Activated naive CD4-positive, alpha-beta T cell treated with anti-CD3 and anti-CD28 coated beads, Interleukin-2, amount 50 U/mL, for 72 hours (primary cell): ENCODE measurements at regions not wholly inside any gene's neighbourhood (a gene's known extent, or its start where the extent isn't known, plus 50 kb on each side); places are given as distances from the start of the nearest gene placed in this dataset.
A peak's percentile ranks its signal among the peaks of the same experiment; 100 is the strongest.
"Not testable (repeated sequence)": the region's sequence is repeated elsewhere in the genome, so short reads cannot be mapped to it uniquely, and the experiment has no call there.

Source experiments
- ATAC-seq, 2 donors: fragments of 150-1000 bp; cut with Tn5 transposase; 2 replicates each; pipeline ENCODE4 v1.10.0; 2021; ENCODE audit warnings: mild to moderate bottlenecking in 2 of 2, moderate library complexity in 2 of 2
- DNase-seq, 2 donors: peaks; one replicate each; pipeline ENCODE4 v3.0.0; 2021 to 2022; ENCODE audit warnings: low spot score in 2 of 2
- H3K27ac Mint-ChIP-seq, 2 donors: one replicate each; pipeline ENCODE4 v1.8.0; 2022; ENCODE audit warnings: mild to moderate bottlenecking in 2 of 2, mixed read lengths in 2 of 2
- H3K36me3 Mint-ChIP-seq, 2 donors: one replicate each; pipeline ENCODE4 v1.8.0; 2022; ENCODE audit warnings: mixed read lengths in 2 of 2
- H3K9me3 Mint-ChIP-seq, 2 donors: one replicate each; pipeline ENCODE4 v1.8.0; 2022; ENCODE audit warnings: mixed read lengths in 2 of 2

DNA sequence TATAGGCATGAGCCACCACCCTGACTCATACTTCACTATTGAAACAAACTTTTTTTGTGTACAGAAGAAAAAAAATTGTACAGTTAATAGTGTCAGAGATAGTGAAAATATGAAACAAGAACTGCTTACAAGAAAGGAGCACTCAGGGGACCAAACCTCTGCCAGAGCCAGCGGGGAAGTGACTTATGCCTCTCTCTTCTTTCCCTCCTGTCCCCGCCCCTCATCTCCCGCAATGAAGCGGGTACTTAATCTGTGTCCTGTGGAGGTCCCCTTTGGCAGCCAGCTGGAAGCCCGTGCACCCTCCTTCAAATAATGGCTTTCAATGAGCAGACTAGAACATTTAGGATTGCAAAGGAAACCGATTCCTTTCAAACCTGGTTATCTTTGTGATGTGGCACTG, 51.5 kb downstream of the PPIAL4A start:
- peak overlapping the region; percentile 94 to 98 for H3K27ac Mint-ChIP-seq
- not testable (repeated sequence) for H3K9me3 Mint-ChIP-seq, H3K36me3 Mint-ChIP-seq
- DNase-seq (peak in 1 of 2 donors; percentile 18), ATAC-seq (peak in 1 of 2 donors; percentile 1)

DNA sequence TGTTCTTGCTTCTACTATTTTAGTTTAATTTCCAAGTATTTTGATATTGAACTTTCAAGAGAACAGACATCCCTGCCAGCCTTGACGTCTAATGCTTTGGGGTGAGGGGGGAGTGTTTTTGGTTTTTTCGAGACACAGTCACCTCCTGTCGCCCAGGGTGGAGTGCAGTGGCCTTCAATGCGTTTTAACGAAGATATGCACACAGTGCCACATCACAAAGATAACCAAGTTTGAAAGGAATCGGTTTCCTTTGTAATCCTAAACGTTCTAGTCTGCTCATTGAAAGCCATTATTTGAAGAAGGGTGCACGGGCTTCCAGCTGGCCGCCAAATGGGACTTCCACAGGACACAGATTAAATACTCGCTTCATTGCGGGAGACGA, 52.3 kb downstream of the PPIAL4A start:
- DNase-seq, H3K9me3 Mint-ChIP-seq, H3K36me3 Mint-ChIP-seq: not testable (repeated sequence)
- peak overlapping the region; percentile 98 to 100 for H3K27ac Mint-ChIP-seq
- peak; percentile 1 to 22 for ATAC-seq

DNA sequence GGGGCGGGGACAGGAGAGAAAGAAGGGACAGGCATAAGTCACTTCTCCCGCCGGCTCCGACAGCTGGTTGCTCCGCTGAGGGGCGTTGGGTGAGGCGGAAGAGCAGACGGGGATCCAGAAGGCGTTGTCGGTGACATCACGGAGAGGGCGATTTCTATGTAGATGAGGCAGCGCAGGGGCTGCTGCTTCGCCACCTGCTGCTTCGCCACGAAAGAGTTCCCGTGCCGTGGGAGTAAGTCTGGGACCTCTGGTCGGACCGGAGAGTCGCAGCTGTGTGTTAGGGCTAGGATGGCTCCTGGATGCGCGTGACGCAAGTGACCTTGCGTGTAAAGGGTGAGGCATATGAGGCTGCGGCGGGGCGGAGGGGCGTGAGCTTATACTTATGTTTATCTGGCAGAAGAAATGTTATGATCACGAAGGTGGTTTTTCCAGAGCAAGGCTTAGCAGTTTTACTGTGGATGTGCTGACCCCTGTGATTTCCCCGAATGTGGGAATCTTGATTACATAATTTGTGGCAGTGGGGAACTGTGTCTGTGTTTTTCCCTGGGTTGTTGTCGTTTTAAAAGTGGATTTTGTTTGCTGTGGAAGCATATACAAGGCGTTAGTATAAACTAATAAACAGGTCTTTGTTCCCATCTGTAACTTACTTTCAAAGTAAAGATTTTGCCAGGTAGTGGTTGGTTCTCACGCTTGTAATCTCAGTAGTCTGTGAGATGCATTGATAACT, 52.8 kb downstream of the PPIAL4A start:
- H3K36me3 Mint-ChIP-seq, H3K9me3 Mint-ChIP-seq: not testable (repeated sequence)
- DNase-seq: peak; percentile 77 to 85
- peak; percentile 82 to 88 for ATAC-seq
- H3K27ac Mint-ChIP-seq: peak overlapping the region; percentile 98 to 100

DNA sequence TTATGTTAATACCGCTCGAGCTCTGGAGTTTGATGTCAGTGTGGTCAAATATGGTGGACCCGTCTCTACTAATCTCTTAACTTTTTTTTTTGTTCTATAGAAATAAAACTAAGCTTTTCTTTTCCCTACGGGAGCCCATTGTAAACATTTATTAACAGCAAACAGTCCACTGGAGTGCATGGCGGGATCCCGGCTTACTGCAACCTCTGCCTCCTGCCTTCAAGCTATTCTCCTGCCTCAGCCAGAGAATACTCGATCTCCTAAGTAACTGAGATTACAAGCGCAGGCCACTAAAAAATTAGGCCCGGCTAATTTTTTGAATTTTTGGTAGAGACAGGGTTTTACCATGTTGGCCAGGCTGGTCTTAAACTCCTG, 53.4 kb downstream of the PPIAL4A start:
- DNase-seq, H3K9me3 Mint-ChIP-seq, H3K36me3 Mint-ChIP-seq: not testable (repeated sequence)
- ATAC-seq: peak in 1 of 2 donors; percentile 54
- peak overlapping the region; percentile 98 to 100 for H3K27ac Mint-ChIP-seq

DNA sequence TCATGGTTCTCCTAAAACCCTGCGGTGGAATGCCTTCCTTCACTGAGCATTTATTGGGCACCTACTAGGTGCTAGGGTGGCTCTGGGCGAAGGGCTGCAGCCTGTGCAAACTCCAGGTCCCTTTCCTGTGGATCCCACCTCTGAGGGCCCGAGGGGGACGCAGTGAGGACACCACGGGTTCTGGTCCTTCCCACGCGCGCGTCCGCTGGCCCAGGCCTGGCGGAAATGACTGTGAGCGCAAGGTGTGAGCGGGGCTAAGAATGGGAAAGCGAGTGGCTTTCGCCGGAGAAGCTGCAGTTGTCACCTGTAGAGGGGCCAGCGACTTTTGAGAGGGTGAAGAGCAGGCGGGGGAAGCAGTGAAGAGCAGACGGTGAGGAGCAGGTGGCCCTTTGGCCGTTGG, 55.1 kb downstream of the PPIAL4A start:
- H3K27ac Mint-ChIP-seq, H3K36me3 Mint-ChIP-seq, DNase-seq, ATAC-seq, H3K9me3 Mint-ChIP-seq: not testable (repeated sequence)

DNA sequence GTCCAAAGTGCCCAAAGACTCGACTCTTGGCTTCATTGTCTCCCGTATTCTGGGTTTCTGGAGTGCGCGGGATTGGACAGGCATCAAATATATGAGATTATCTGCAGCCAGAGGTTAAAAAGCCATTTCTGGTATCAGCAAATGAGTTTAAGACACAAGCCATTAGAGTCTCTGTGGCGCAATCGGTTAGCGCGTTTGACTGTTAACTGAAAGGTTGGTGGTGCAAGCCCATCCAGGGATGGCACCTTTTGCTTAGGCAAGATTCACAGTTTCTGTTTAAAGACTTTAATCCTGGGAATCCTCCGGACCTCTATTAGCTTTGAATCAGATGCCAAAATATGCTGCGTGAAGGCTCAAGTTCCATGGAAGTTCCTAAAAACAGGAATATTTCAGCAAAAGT, 55.6 kb downstream of the PPIAL4A start:
- H3K9me3 Mint-ChIP-seq, ATAC-seq, DNase-seq, H3K36me3 Mint-ChIP-seq, H3K27ac Mint-ChIP-seq: not testable (repeated sequence)

DNA sequence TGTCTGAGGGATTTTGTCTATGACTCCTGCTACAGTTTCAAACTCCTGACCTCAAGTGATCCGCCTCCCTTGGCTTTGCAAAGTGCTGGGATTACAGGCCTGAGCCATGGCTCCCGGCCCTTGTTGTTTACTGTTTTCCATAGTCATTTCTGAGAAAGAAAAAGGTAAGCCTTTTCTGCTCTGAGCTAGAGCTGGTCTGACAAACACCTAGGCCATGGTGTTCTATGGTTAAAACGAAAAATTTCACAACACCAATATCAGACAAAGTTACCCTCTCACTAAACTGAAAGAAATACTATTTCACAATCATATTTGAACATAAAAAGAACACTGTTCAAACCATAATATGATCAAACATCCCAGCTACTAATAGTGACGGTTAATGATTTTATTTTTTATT, 57.5 kb downstream of the PPIAL4A start:
- H3K36me3 Mint-ChIP-seq, H3K27ac Mint-ChIP-seq, H3K9me3 Mint-ChIP-seq, DNase-seq, ATAC-seq: not testable (repeated sequence)

DNA sequence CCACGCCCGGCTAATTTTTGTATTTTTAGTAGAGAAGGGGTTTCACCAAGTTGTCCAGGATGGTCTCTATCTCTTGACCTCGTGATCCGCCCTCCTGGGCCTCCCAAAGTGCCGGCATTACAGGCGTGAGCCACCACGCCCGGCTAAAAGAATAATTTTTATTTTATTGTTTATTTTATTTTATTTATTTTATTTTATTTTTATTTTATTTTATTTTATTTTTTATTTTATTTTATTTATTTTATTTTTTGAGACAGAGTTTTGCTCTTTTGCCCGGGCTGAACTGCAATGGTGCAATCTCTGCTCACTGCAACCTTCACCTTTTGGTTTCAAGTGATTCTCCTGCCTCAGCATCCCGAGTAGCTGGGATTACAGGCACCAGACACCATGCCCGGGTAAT, 60.2 kb downstream of the PPIAL4A start:
- not testable (repeated sequence) for H3K36me3 Mint-ChIP-seq, DNase-seq, ATAC-seq, H3K27ac Mint-ChIP-seq, H3K9me3 Mint-ChIP-seq

DNA sequence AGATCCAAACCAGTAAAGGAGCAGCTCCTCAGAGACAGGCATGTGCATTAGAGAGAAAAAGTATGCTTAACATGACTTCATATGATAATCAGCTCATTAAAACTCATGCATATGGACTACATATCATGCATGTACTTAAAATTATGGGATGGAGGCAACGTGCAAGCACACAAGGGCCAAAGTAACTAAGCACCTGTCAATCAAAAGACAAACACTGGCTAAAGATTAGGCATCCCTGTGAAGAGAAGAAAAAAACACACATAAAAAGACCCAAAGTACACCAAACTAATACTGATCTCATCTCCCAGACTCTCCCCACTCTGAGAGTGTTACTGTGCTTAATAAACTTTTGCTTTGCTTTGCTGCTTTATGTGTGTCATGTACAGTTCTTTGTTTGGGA, 61.1 kb downstream of the PPIAL4A start:
- H3K9me3 Mint-ChIP-seq, DNase-seq, ATAC-seq, H3K27ac Mint-ChIP-seq: not testable (repeated sequence)
- peaks cover 8 to 10% of the 10 kb centered on the region in 2 donors for H3K36me3 Mint-ChIP-seq

DNA sequence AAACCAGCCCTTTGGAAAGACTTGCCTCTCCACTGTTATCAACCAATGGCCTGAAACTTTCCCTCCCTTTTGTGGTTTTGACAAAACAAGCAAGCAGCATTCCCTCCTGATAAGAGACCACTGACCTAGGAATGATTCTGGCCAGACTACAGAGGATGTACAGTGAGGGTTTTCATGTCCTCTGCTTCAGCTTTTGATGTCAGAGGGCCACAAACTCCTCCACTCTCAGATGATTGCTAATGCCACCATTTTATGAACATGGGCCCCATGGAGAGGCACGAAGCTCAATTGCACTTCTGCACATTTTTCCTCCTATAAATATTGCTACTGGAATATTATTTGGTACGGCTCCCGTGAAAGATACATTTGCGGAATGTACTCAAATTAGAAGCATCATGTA, 61.5 kb downstream of the PPIAL4A start:
- H3K27ac Mint-ChIP-seq, ATAC-seq, DNase-seq, H3K9me3 Mint-ChIP-seq: not testable (repeated sequence)
- peaks cover 8 to 10% of the 10 kb centered on the region in 2 donors for H3K36me3 Mint-ChIP-seq

DNA sequence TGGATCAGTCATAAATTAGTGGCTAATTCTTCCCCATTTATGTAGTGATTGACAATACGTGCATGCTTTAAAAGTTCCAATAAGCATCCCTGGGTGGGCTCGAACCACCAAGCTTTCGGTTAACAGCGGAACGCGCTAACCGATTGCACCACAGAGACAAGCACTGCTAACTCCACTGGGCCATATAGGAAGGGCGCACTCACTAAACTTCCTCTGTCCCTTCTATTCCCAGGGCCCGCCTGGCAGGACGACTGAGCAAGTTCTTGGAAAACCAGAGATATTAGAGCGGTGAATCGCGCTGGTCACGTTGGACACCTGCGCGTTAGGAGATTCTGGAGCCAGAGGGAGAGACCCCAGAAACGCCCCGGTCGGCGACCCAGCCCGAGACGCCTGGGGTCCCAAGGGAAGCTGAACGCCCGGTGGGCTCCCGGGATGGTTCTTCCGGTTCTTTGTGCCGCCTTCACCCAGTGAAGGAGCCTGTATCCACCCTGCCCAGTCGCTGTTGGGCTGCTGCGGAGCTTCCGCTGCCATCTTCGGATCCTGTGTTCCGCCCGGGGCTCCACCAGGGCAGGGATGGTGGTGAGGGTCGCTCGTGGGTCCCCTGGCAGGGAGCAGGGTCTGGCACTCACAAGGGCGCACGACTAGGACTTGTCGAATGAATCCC, 62.8 kb downstream of the PPIAL4A start:
- ATAC-seq: peak in 1 of 2 donors; percentile 34
- H3K9me3 Mint-ChIP-seq, DNase-seq, H3K27ac Mint-ChIP-seq: not testable (repeated sequence)
- peaks cover 8 to 10% of the 10 kb centered on the region in 2 donors for H3K36me3 Mint-ChIP-seq

DNA sequence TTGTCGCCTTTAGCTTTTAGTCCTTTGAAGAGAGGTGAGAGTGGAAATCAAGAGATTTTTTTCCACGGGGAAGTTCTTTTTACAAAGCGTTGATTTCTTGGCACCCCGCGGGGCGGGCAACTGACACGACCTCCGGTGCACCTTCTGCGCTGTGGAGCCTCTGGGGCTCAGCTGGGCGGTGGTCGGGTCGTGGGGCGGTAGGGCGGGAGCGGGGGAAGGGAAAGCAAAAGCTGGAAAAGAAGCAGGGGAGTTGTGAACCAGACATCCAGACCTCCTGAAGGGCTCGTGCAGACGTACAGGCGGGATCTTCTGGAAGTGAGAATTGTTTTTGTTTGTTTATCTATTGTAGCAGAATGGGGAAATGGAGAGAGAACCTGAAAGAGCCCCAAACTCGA, 63.3 kb downstream of the PPIAL4A start:
- peaks cover 8 to 10% of the 10 kb centered on the region in 2 donors for H3K36me3 Mint-ChIP-seq
- not testable (repeated sequence) for H3K27ac Mint-ChIP-seq, ATAC-seq, DNase-seq, H3K9me3 Mint-ChIP-seq

DNA sequence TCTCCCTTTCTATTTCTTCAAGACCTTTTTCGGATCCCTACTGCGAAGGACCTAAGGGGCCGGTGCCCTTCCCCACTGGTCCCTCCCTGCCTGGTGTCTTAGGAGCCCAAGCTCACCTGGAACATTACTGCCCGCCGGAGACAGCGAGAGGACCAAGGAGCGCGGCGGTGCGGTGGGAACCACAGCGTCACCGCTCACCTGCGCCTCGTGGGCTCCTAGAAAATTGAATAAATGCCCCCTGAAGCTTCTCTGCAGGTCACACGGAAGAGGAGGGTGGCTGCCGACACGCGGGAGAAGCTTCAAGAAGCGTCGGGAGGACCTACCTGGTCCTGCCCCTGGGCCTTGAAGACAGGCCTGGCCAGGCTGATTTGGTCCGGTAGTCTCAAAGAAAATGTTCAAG, 65.2 kb downstream of the PPIAL4A start:
- Mint-ChIP-seq H3K27ac (no peak overlapping the region), H3K9me3 (peaks cover 0 to 6% of the 10 kb centered on the region in 2 donors), H3K36me3 (peaks cover 8 to 10% of the 10 kb centered on the region in 2 donors)
- DNase-seq: no peak
- no peak for ATAC-seq

DNA sequence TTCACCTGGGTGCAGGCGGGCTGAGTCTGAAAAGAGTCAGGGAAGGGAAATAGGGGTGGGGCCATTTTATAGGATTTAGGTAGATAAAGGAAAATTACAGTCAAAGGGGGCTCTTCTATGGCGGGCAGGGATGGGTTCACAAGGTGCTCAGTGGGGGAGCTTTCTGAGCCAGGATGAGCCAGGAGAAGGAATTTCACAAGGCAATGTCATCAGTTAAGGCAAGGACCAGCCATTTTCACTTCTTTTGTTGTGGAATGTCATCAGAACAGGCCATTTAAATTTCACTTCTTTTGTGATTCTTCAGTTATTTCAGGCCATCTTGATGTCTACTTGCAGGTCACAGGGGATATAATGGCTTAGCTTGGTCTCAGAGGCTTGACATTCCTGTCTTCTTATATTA, 66.4 kb downstream of the PPIAL4A start:
- peaks cover 8 to 10% of the 10 kb centered on the region in 2 donors for H3K36me3 Mint-ChIP-seq
- ATAC-seq, H3K9me3 Mint-ChIP-seq, DNase-seq, H3K27ac Mint-ChIP-seq: not testable (repeated sequence)

DNA sequence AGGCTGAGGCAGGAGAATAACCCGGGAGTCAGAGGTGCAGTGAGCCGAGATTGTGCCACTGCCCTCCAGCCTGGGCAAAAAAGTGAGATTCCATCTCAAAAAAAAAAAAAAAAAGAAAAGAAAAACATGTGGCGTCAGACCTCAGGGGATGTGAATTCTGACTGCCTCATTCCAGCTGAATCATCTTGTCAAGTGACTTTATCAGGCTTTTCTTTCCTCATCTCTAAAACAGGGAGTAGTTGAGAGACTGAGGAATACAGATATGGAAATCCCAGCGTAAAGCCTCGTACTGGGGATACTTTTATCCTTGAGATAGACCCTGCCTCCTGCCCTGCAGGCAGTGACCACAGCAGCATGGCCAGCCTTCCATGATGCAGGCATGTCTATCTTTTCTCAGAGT, 76.4 kb downstream of the PPIAL4A start:
- not testable (repeated sequence) for DNase-seq, H3K27ac Mint-ChIP-seq, ATAC-seq, H3K9me3 Mint-ChIP-seq, H3K36me3 Mint-ChIP-seq

DNA sequence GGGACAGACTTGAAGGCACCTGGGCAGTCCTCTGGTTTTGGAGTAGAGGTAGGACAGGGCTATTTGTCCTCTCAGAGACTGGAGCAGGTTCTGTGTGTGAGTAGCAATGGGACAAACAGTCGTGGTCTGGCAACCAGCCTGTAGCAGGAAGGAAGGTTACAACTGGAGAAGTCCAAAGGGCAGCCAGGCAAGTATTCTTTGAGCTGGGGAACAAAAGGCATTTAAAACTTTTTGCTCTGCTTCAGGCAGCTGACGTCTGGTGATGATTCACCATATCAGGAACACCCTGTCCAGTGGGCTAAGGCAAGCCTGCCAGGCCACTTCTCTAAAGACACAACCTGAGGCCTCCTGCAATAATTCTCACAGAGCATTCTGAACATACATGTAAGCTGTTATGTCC, 83.3 kb downstream of the PPIAL4A start:
- ATAC-seq: not testable (repeated sequence)

DNA sequence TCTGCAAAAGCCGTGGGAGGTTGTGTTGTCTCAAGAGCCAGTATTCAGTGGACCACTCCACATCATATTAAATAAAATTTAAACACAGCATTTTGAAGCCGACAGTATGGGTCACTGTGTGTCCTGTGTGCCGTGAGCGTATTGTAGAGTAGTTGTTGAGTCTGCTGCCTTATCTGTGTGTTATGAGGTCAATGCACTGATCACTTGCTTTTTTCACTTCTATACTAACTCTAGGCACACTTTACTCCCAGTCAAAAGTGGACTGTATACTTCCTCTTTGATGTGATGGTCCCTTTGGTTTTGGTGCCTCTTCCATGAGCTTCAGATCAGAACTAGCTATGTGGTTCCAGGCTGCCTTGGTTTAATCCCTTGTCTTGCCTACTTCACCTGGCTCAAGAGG, 84.3 kb downstream of the PPIAL4A start:
- DNase-seq, H3K27ac Mint-ChIP-seq, ATAC-seq, H3K36me3 Mint-ChIP-seq, H3K9me3 Mint-ChIP-seq: not testable (repeated sequence)

More for the DNA sequence above, 83.3 kb downstream of the PPIAL4A start:
- H3K27ac Mint-ChIP-seq, H3K9me3 Mint-ChIP-seq, DNase-seq, H3K36me3 Mint-ChIP-seq: not testable (repeated sequence)

DNA sequence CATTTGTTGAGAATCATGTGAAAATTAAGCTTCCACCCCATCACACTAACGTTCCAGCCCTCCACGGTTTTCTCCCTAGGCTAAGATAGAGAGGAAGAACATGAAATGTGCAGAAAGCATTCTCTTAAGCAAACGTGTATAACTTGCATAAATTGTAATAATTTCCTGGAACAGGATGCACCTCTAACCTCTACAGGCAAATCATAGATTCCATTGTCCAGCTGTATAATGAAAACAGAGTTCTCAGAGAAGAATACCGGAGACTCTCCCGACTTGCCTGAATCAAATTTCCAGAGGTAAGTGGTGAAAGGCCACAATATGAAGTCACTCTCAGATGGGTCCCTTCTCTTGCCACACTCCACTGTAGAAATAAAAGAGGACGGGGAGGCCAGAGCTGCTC, 87.7 kb downstream of the PPIAL4A start:
- H3K9me3 Mint-ChIP-seq, ATAC-seq, H3K27ac Mint-ChIP-seq, DNase-seq, H3K36me3 Mint-ChIP-seq: not testable (repeated sequence)
